ENCODE measurements at regions not wholly inside any gene's neighbourhood (a gene's known extent, or its start where the extent isn't known, plus 50 kb on each side); places are given as distances from the start of the nearest gene placed in this dataset.

DNA sequence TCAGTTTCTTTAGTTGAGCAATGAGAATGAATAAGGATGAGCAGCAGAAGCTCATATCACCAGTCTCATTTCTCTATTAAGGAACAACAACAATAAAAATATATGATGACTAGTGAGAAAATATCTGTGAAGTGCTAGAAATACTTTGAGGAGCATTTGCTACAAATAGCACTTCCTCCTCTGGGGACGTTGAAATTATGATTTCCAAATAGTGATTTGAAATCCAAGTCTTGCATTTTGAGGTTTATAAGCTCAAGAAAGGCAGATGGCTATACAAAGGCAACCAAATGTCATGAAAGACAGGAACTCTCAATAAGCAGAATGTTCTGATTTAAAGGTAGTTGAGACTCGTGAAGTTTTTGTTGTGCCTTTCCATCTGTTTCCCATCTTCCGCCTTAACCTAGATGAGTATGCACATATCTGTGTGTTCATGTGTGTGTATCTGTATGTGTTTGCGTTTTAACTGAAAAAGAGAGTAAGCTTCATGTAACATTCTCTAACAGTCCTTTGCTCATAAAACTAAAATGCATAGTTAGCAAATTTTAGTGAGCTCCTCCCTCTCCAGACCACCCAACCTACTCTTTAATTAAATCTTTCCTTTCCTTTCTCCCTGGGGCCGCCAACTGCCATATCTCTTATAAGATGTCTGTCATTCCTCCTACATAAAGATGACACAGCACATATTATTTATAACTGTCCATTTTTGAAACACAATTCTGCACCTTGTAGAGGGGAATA lies 222.6 kb upstream of the RASGEF1B start:
- no peak for DNase-seq (ENCODE audit: extremely low spot score)
- no peak for TF ChIP-seq POLR2AphosphoS5 (IDR thresholded peaks at IDR 0.05)
- TF ChIP-seq, protein P1, sequence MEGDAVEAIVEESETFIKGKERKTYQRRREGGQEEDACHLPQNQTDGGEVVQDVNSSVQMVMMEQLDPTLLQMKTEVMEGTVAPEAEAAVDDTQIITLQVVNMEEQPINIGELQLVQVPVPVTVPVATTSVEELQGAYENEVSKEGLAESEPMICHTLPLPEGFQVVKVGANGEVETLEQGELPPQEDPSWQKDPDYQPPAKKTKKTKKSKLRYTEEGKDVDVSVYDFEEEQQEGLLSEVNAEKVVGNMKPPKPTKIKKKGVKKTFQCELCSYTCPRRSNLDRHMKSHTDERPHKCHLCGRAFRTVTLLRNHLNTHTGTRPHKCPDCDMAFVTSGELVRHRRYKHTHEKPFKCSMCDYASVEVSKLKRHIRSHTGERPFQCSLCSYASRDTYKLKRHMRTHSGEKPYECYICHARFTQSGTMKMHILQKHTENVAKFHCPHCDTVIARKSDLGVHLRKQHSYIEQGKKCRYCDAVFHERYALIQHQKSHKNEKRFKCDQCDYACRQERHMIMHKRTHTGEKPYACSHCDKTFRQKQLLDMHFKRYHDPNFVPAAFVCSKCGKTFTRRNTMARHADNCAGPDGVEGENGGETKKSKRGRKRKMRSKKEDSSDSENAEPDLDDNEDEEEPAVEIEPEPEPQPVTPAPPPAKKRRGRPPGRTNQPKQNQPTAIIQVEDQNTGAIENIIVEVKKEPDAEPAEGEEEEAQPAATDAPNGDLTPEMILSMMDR (IDR thresholded peaks at IDR 0.05), result no peak
- no peaks in the 10 kb centered on the region for H3K4me1 ChIP-seq
- no peak overlapping the region for H3K4me3 ChIP-seq
- 79% methylated on average over 5 of the region's 5 CpGs for WGBS
- H3K36me3 ChIP-seq, result no peaks in the 10 kb centered on the region
- no peaks in the 10 kb centered on the region for H3K27me3 ChIP-seq
- H3K27ac ChIP-seq (replicated peaks in 1 of 4), result no peak overlapping the region
- intact Hi-C loops (cut with DNase I), result no loop called here
- H3K9me3 ChIP-seq, result no peaks in the 10 kb centered on the region

DNA sequence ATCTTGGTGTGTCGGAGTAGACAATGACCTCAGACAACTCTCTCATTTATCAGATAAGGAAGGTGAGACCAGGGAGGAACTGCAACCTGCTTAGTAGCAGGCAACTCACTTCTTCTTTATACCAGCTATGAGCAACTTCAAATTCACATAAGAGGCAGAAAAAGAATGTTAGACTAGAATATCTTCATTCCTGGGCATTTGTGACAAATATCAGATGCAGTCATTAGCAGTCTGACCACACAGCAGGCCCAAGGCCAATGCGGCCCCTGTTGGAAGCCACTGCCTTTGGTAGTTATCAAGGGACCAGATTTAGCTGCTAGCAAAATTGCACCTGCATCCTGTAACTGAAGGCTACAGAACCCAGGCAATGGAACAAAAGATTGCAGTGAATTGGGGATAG lies 219.2 kb upstream of the RASGEF1B start:
- H3K27ac ChIP-seq (replicated peaks in 1 of 4), result no peak overlapping the region
- TF ChIP-seq POLR2A (IDR thresholded peaks at IDR 0.05; ENCODE audit: low read depth) (no peak), POLR2AphosphoS5 (IDR thresholded peaks at IDR 0.05) (no peak), EP300 (IDR thresholded peaks at IDR 0.05) (no peak)
- TF ChIP-seq, protein P1 (IDR thresholded peaks at IDR 0.05), result no peak
- no peak for DNase-seq (ENCODE audit: extremely low spot score)
- 83% methylated on average over 2 of the region's 2 CpGs for WGBS
- intact Hi-C loops (cut with DNase I), result no loop called here
- no peak overlapping the region for H3K4me3 ChIP-seq
- H3K4me1 ChIP-seq, result no peaks in the 10 kb centered on the region
- H3K36me3 ChIP-seq, result no peaks in the 10 kb centered on the region
- no peaks in the 10 kb centered on the region for H3K27me3 ChIP-seq
- no peaks in the 10 kb centered on the region for H3K9me3 ChIP-seq

DNA sequence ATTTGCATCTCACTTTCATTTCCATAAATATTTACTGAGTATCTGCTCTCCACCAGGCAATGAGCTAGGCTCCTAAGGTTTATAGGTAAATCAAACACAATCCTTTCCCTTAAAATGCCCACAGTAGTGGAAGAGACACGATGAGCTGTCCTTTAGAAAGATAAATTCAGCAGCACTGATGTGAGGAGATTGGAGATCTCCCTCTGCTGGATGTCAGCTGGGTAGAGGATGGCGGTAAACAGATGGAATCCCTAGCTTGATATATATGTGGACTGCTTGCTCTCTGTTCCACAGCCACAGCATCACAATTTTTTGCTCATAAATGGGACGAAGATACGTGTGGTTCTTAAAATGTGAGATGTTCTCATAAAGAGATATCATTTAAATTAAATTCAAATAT lies 216.4 kb upstream of the RASGEF1B start:
- Histone ChIP-seq H3K9me3 (no peaks in the 10 kb centered on the region), H3K4me1 (no peaks in the 10 kb centered on the region), H3K27me3 (no peaks in the 10 kb centered on the region), H3K36me3 (no peaks in the 10 kb centered on the region), H3K4me3 (no peak overlapping the region), H3K27ac (replicated peaks in 1 of 4) (no peak overlapping the region)
- TF ChIP-seq, protein P1 (IDR thresholded peaks at IDR 0.05), result no peak
- TF ChIP-seq EP300 (IDR thresholded peaks at IDR 0.05) (no peak), POLR2AphosphoS5 (IDR thresholded peaks at IDR 0.05) (no peak), POLR2A (IDR thresholded peaks at IDR 0.05; ENCODE audit: low read depth) (no peak)
- WGBS, result 79% methylated on average over 4 of the region's 4 CpGs
- intact Hi-C loops (cut with DNase I), result no loop called here
- DNase-seq (ENCODE audit: extremely low spot score), result no peak

DNA sequence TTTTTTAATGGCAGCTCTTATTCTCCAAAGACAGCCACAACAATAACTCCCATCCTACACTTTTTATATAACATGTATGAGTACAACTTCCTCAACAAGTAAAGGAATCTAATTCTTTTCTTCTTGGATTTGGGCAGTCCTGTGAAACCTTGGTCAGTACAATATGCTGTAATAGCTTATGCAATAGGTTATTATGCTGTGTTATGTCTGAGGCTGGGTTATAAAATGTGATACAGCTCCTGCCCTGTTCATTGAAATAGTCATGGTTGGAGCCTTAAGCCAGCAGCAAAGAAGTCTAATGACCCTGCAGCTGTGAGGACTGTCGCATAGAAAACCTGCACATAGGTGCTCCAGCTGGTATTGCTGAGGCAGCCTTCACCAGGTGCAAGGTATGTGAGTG lies 215.8 kb upstream of the RASGEF1B start:
- Histone ChIP-seq H3K4me1 (no peaks in the 10 kb centered on the region), H3K36me3 (no peaks in the 10 kb centered on the region), H3K27ac (replicated peaks in 1 of 4) (no peak overlapping the region), H3K9me3 (no peaks in the 10 kb centered on the region), H3K4me3 (no peak overlapping the region), H3K27me3 (no peaks in the 10 kb centered on the region)
- no peak for DNase-seq (ENCODE audit: extremely low spot score)
- intact Hi-C loops (cut with DNase I), result no loop called here
- WGBS, result 92% methylated on average over 1 of the region's 1 CpG
- TF ChIP-seq POLR2A (IDR thresholded peaks at IDR 0.05; ENCODE audit: low read depth) (no peak), EP300 (IDR thresholded peaks at IDR 0.05) (no peak), POLR2AphosphoS5 (IDR thresholded peaks at IDR 0.05) (no peak)
- TF ChIP-seq, protein P1 (IDR thresholded peaks at IDR 0.05), result no peak

DNA sequence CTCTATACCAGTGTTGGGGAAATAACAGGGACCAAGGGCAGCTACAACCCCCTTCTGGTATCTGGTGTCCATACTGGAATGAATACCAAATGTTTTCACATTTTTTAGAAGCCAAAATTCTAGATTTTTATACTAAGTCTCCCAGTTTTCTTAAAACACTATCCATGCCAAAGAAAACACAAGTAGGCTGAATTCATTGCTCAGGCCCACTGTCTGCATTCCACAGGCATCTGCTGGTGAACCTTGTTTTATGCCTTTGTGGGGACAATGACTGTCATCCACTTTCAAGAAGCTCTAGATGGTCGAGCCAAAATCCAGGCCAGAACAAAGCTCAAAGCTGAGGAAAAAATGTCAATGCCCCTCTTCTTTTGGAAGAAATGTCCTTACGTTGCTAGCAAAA lies 213.4 kb upstream of the RASGEF1B start:
- Histone ChIP-seq H3K27me3 (no peaks in the 10 kb centered on the region), H3K4me1 (no peaks in the 10 kb centered on the region), H3K9me3 (no peaks in the 10 kb centered on the region), H3K27ac (replicated peaks in 1 of 4) (no peak overlapping the region), H3K4me3 (no peak overlapping the region), H3K36me3 (no peaks in the 10 kb centered on the region)
- DNase-seq (ENCODE audit: extremely low spot score), result no peak
- WGBS, result 91% methylated on average over 2 of the region's 2 CpGs
- TF ChIP-seq, protein P1 (IDR thresholded peaks at IDR 0.05), result no peak
- no peak for TF ChIP-seq POLR2A (IDR thresholded peaks at IDR 0.05; ENCODE audit: low read depth)
- no peak for TF ChIP-seq EP300 (IDR thresholded peaks at IDR 0.05)
- no peak for TF ChIP-seq POLR2AphosphoS5 (IDR thresholded peaks at IDR 0.05)
- intact Hi-C loops (cut with DNase I), result no loop called here
